ENCODE measurements at regions not wholly inside any gene's neighbourhood (a gene's known extent, or its start where the extent isn't known, plus 50 kb on each side); places are given as distances from the start of the nearest gene placed in this dataset.

DNA sequence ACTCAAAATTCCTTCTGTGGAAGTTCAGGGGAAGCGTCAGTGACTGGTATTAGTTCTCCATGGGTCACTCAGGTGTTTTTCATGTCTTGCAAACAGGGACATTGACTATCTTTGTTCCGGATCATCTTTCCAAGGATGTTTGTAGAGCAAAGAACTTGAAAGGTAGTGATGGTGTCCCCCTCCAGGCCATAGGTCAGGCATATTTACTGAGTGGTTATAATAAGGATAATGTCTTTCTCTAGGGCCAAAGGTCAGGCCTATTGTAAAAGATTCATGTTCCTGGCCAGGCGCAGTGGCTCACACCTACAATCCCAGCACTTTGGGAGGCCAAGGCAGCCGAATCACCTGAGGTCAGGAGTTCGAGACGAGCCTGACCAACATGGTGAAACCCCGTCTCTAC lies 614.8 kb downstream of the KIF4B start:
- TF ChIP-seq, protein P1, sequence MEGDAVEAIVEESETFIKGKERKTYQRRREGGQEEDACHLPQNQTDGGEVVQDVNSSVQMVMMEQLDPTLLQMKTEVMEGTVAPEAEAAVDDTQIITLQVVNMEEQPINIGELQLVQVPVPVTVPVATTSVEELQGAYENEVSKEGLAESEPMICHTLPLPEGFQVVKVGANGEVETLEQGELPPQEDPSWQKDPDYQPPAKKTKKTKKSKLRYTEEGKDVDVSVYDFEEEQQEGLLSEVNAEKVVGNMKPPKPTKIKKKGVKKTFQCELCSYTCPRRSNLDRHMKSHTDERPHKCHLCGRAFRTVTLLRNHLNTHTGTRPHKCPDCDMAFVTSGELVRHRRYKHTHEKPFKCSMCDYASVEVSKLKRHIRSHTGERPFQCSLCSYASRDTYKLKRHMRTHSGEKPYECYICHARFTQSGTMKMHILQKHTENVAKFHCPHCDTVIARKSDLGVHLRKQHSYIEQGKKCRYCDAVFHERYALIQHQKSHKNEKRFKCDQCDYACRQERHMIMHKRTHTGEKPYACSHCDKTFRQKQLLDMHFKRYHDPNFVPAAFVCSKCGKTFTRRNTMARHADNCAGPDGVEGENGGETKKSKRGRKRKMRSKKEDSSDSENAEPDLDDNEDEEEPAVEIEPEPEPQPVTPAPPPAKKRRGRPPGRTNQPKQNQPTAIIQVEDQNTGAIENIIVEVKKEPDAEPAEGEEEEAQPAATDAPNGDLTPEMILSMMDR (IDR thresholded peaks at IDR 0.05): no peak
- TF ChIP-seq POLR2AphosphoS5 (IDR thresholded peaks at IDR 0.05): no peak
- no peak for TF ChIP-seq POLR2A (IDR thresholded peaks at IDR 0.05)
